PFSK-1 (cell line): ENCODE measurements at regions not wholly inside any gene's neighbourhood (a gene's known extent, or its start where the extent isn't known, plus 50 kb on each side); places are given as distances from the start of the nearest gene placed in this dataset.

Experiments
- FOXP2 ChIP-seq: optimal IDR thresholded peaks from 2 replicates; pipeline ENCODE3; 2011; ENCODE audit warnings: borderline replicate concordance, control low read depth, inconsistent platforms; ENCODE audit not compliant: insufficient read depth; ENCODE audit errors: extremely low read length, extremely low read depth
- POLR2AphosphoS5 ChIP-seq: IDR thresholded peaks from 2 replicates; pipeline ENCODE4 v1.6.1; 2012; ENCODE audit warnings: low read depth, mild to moderate bottlenecking, control low read depth, low read length, moderate library complexity
- REST ChIP-seq, 2 experiments: IDR thresholded peaks; 2 replicates each; pipeline versions ENCODE4 v1.6.1 to v1.8.0; 2011 to 2012; ENCODE audit warnings: low read depth in 2 of 2, low read length in 2 of 2, control low read depth in 1 of 2, inconsistent platforms in 1 of 2, mild to moderate bottlenecking in 1 of 2, moderate library complexity in 1 of 2; ENCODE audit not compliant: insufficient read depth in 1 of 2
- SIN3A ChIP-seq: IDR thresholded peaks from 2 replicates; pipeline ENCODE4 v1.6.1; 2012; ENCODE audit warnings: mild to moderate bottlenecking, low read length, moderate library complexity, borderline replicate concordance; ENCODE audit not compliant: insufficient read depth
- TAF1 ChIP-seq: IDR thresholded peaks from 2 replicates; pipeline ENCODE4 v1.6.1; 2012; ENCODE audit warnings: low read length, control low read depth, borderline replicate concordance; ENCODE audit not compliant: insufficient read depth

GRCh38 chr4:180962268-180962667, 1280.9 kb upstream of the TENM3 start:
- TF ChIP-seq SIN3A (no peak), TAF1 (no peak), FOXP2 (no peak), REST (IDR thresholded peaks at IDR 0.05; ENCODE audit: insufficient read depth in 1 of 2, low read depth in 2 of 2, low read length in 2 of 2) (no peak), POLR2AphosphoS5 (no peak)

- TF ChIP-seq TAF1 (no peak), SIN3A (no peak)
Measured at GRCh38 chr4:180966312-180966711, 1276.9 kb upstream of the TENM3 start.

- TF ChIP-seq TAF1 (no peak), POLR2AphosphoS5 (no peak), FOXP2 (no peak), SIN3A (no peak), REST (IDR thresholded peaks at IDR 0.05; ENCODE audit: insufficient read depth in 1 of 2, low read depth in 2 of 2, low read length in 2 of 2) (no peak)
Measured at GRCh38 chr4:180967936-180968335, 1275.3 kb upstream of the TENM3 start.

- TF ChIP-seq FOXP2 = no peak
- TF ChIP-seq TAF1 = no peak
- no peak for TF ChIP-seq SIN3A
- TF ChIP-seq POLR2AphosphoS5 = no peak
- TF ChIP-seq REST (IDR thresholded peaks at IDR 0.05; ENCODE audit: insufficient read depth in 1 of 2, low read depth in 2 of 2, low read length in 2 of 2) = no peak
Measured at GRCh38 chr4:180973894-180974293, 1269.3 kb upstream of the TENM3 start.

- TF ChIP-seq TAF1 = no peak
- TF ChIP-seq FOXP2 = no peak
- no peak for TF ChIP-seq REST (IDR thresholded peaks at IDR 0.05; ENCODE audit: insufficient read depth in 1 of 2, low read depth in 2 of 2, low read length in 2 of 2)
- TF ChIP-seq POLR2AphosphoS5 = no peak
- TF ChIP-seq SIN3A = no peak
Measured at GRCh38 chr4:180990931-180991330, 1252.3 kb upstream of the TENM3 start.
